SK-N-SH (cell line): ENCODE measurements at regions not wholly inside any gene's neighbourhood (a gene's known extent, or its start where the extent isn't known, plus 50 kb on each side); places are given as distances from the start of the nearest gene placed in this dataset.

Source experiments
- CTCF ChIA-PET: fragments of 300-600, 350-600 bp; formaldehyde crosslinking; extraction: SDS; loops from one replicate; lab custom pipeline; 2021; lab: Yijun Ruan, JAX
- POLR2A ChIA-PET: fragments of 350-600 bp; sonication (Branson Sonifier 250); formaldehyde crosslinking; extraction: SDS; loops from one replicate; lab custom pipeline; 2020; ENCODE audit warnings: antibody characterized with exemption, inconsistent platforms; lab: Yijun Ruan, JAX
- DNase-seq: peaks from one replicate; pipeline ENCODE4 v3.0.0; 2012
- H2AFZ ChIP-seq: fragments of 200-600 bp; sonication (generic); 2 replicates; pipeline ENCODE4 v1.8.1; 2016; ENCODE audit warnings: antibody characterized with exemption, mild to moderate bottlenecking, low read depth
- H3F3A ChIP-seq: fragments of 200-600 bp; sonication (generic); replicated peaks from 2 replicates; pipeline ENCODE3; 2016; ENCODE audit warnings: antibody characterized with exemption, mild to moderate bottlenecking; ENCODE audit not compliant: insufficient read depth
- H3K27ac ChIP-seq, 2 experiments: fragments of 200-500 bp in 1 of 2; fragments of 200-600 bp in 1 of 2; sonication (Bioruptor generic) in 1 of 2; sonication (generic), shearing (Covaris generic) in 1 of 2; 2 replicates each; pipeline versions ENCODE4 v1.5.1 to v1.6.1; 2014 to 2016; ENCODE audit warnings: low read depth in 2 of 2, inconsistent platforms in 1 of 2, low read length in 1 of 2, mild to moderate bottlenecking in 1 of 2, mixed read lengths in 1 of 2
- H3K27me3 ChIP-seq: fragments of 200-600 bp; sonication (generic), shearing (Covaris generic); 2 replicates; pipeline ENCODE4 v1.6.1; 2016; ENCODE audit warnings: mixed run types; ENCODE audit not compliant: insufficient read depth
- H3K36me3 ChIP-seq, 2 experiments: fragments of 200-500 bp in 1 of 2; fragments of 200-600 bp in 1 of 2; sonication (Bioruptor generic) in 1 of 2; sonication (generic) in 1 of 2; replicated peaks in 1 of 2; 2 replicates each; pipeline versions ENCODE3 to v1.5.1; 2014 to 2016; ENCODE audit warnings: low read length in 1 of 2, mild to moderate bottlenecking in 1 of 2; ENCODE audit not compliant: insufficient read depth in 2 of 2, control insufficient read depth in 1 of 2
- H3K4me1 ChIP-seq, 2 experiments: fragments of 200-500 bp in 1 of 2; fragments of 200-600 bp in 1 of 2; sonication (Bioruptor generic) in 1 of 2; sonication (generic), shearing (Covaris generic) in 1 of 2; 2 replicates each; pipeline versions ENCODE4 v1.5.1 to v1.6.1; 2014 to 2016; ENCODE audit warnings: low read depth in 1 of 2, low read length in 1 of 2, mixed run types in 1 of 2; ENCODE audit not compliant: insufficient read depth in 2 of 2, control insufficient read depth in 1 of 2
- H3K4me2 ChIP-seq: fragments of 200-600 bp; sonication (generic), shearing (Covaris generic); 2 replicates; pipeline ENCODE4 v1.6.1; 2017; ENCODE audit warnings: mixed run types
- H3K4me3 ChIP-seq, 2 experiments: fragments of 200-500 bp in 1 of 2; fragments of 200-600 bp in 1 of 2; sonication (Bioruptor generic) in 1 of 2; sonication (generic), shearing (Covaris generic) in 1 of 2; 2 replicates each; pipeline versions ENCODE4 v1.5.1 to v1.8.1; 2014 to 2016; ENCODE audit warnings: low read depth in 2 of 2, inconsistent platforms in 1 of 2, low read length in 1 of 2, mild to moderate bottlenecking in 1 of 2, mixed read lengths in 1 of 2, moderate library complexity in 1 of 2
- H3K79me2 ChIP-seq: fragments of 200-600 bp; sonication (generic); 2 replicates; pipeline ENCODE4 v1.8.1; 2017; ENCODE audit warnings: mild to moderate bottlenecking; ENCODE audit not compliant: insufficient read depth
- H3K9ac ChIP-seq: fragments of 200-600 bp; sonication (generic); 2 replicates; pipeline ENCODE4 v1.6.1; 2017; ENCODE audit warnings: mixed run types
- H3K9me2 ChIP-seq: fragments of 200-600 bp; sonication (generic); 2 replicates; pipeline ENCODE4 v1.6.1; 2017; ENCODE audit warnings: mixed run types
- H3K9me3 ChIP-seq: fragments of 200-600 bp; sonication (generic); 2 replicates; pipeline ENCODE4 v1.6.1; 2017; ENCODE audit warnings: mixed run types, mild to moderate bottlenecking, moderate library complexity
- H4K20me1 ChIP-seq: fragments of 200-600 bp; sonication (generic); 2 replicates; pipeline ENCODE4 v1.6.1; 2017; ENCODE audit warnings: mild to moderate bottlenecking, mixed run types; ENCODE audit not compliant: insufficient read depth
- CTCF ChIP-seq: fragments of 200-600 bp; sonication (generic); IDR thresholded peaks from 2 replicates; pipeline ENCODE4 v1.6.1; 2017; ENCODE audit warnings: antibody characterized with exemption, mild to moderate bottlenecking, moderate library complexity
- ELF1 ChIP-seq: IDR thresholded peaks from 2 replicates; pipeline ENCODE4 v1.4.0; 2012
- FOXJ3 ChIP-seq: sonication (generic); formaldehyde crosslinking; IDR thresholded peaks from 2 replicates; pipeline ENCODE4 v1.5.1; 2020; ENCODE audit warnings: mild to moderate bottlenecking, missing genetic modification reagents
- FOXM1 ChIP-seq: IDR thresholded peaks from 2 replicates; pipeline ENCODE4 v1.4.0; 2012; ENCODE audit warnings: low read depth, mild to moderate bottlenecking
- GABPA ChIP-seq: IDR thresholded peaks from 2 replicates; pipeline ENCODE4 v1.4.0; 2012; ENCODE audit warnings: low read depth, mild to moderate bottlenecking
- IRF3 ChIP-seq: fragments of 150-350 bp; IDR thresholded peaks from 2 replicates; pipeline ENCODE4 v1.6.1; 2016; ENCODE audit warnings: mild to moderate bottlenecking, low read depth, low read length
- JUND ChIP-seq: IDR thresholded peaks from 2 replicates; pipeline ENCODE4 v1.4.0; 2012
- MAX ChIP-seq: IDR thresholded peaks from 2 replicates; pipeline ENCODE4 v1.4.0; 2012; ENCODE audit warnings: low read depth
- MXI1 ChIP-seq: IDR thresholded peaks from 2 replicates; pipeline ENCODE4 v1.6.1; 2012; ENCODE audit warnings: mild to moderate bottlenecking, low read depth, low read length, improper control_type of control experiment
- NRF1 ChIP-seq: IDR thresholded peaks from 2 replicates; pipeline ENCODE4 v1.6.1; 2012; ENCODE audit warnings: low read depth, mild to moderate bottlenecking, low read length
- RCOR1 ChIP-seq: fragments of 150-350 bp; IDR thresholded peaks from 2 replicates; pipeline ENCODE4 v1.6.1; 2017; ENCODE audit warnings: antibody characterized with exemption, low read length
- REST ChIP-seq: IDR thresholded peaks from 2 replicates; pipeline ENCODE4 v1.6.1; 2012; ENCODE audit warnings: mild to moderate bottlenecking, low read depth, low read length, moderate library complexity
- RXRA ChIP-seq: IDR thresholded peaks from 2 replicates; pipeline ENCODE4 v1.4.0; 2012; ENCODE audit warnings: low read depth, mild to moderate bottlenecking, borderline replicate concordance
- TAF1 ChIP-seq: IDR thresholded peaks from 2 replicates; pipeline ENCODE4 v1.6.1; 2012; ENCODE audit warnings: low read depth, mild to moderate bottlenecking, low read length, moderate library complexity, borderline replicate concordance
- TCF12 ChIP-seq: IDR thresholded peaks from 2 replicates; pipeline ENCODE4 v1.4.0; 2012
- YY1 ChIP-seq: IDR thresholded peaks from 2 replicates; pipeline ENCODE4 v1.4.0; 2012; ENCODE audit warnings: low read depth, mild to moderate bottlenecking
- ZBTB33 ChIP-seq: IDR thresholded peaks from 2 replicates; pipeline ENCODE4 v1.4.0; 2012; ENCODE audit warnings: low read depth, borderline replicate concordance
- WGBS: methylation state at CpG from one replicate; pipeline ENCODE4 v1.1.6; 2017; ENCODE audit warnings: low lambda C conversion rate; 5-methylcytosine and 5-hydroxymethylcytosine counted together
- TF ChIP-seq, protein P1 (sequence below): IDR thresholded peaks from 2 replicates; pipeline ENCODE4 v1.4.0; 2012; ENCODE audit warnings: low read depth, borderline replicate concordance
- TF ChIP-seq, protein P2 (sequence below): fragments of 150-350 bp; IDR thresholded peaks from 2 replicates; pipeline ENCODE4 v1.6.1; 2017; ENCODE audit warnings: antibody characterized with exemption, low read length, low read depth, borderline replicate concordance

GRCh38 chr2:47688561-47688960 lies 94.4 kb upstream of the MSH6 start:
- no peaks in the 10 kb centered on the region for H3F3A ChIP-seq
- H3K9me2 ChIP-seq, result no peaks in the 10 kb centered on the region
- no peak overlapping the region for H2AFZ ChIP-seq
- no peak for DNase-seq
- no peak overlapping the region for H3K4me2 ChIP-seq
- 69% methylated on average over 4 of the region's 5 CpGs for WGBS
- H4K20me1 ChIP-seq, result no peaks in the 10 kb centered on the region
- no peak overlapping the region for H3K4me3 ChIP-seq
- peaks cover 3% of the 10 kb centered on the region for H3K9me3 ChIP-seq
- no peaks in the 10 kb centered on the region for H3K4me1 ChIP-seq
- TF ChIP-seq FOXM1 (no peak), REST (no peak), ZBTB33 (no peak), GABPA (no peak), ELF1 (no peak), JUND (no peak), MXI1 (no peak), FOXJ3 (no peak), TAF1 (no peak), YY1 (no peak), RCOR1 (no peak), IRF3 (no peak), CTCF (no peak), NRF1 (no peak), MAX (no peak), RXRA (no peak), TCF12 (no peak)
- TF ChIP-seq, protein P1, sequence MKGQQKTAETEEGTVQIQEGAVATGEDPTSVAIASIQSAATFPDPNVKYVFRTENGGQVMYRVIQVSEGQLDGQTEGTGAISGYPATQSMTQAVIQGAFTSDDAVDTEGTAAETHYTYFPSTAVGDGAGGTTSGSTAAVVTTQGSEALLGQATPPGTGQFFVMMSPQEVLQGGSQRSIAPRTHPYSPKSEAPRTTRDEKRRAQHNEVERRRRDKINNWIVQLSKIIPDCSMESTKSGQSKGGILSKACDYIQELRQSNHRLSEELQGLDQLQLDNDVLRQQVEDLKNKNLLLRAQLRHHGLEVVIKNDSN, result no peak
- TF ChIP-seq, protein P2, sequence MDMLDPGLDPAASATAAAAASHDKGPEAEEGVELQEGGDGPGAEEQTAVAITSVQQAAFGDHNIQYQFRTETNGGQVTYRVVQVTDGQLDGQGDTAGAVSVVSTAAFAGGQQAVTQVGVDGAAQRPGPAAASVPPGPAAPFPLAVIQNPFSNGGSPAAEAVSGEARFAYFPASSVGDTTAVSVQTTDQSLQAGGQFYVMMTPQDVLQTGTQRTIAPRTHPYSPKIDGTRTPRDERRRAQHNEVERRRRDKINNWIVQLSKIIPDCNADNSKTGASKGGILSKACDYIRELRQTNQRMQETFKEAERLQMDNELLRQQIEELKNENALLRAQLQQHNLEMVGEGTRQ, result no peak
- TF ChIP-seq, all 33 proteins: peak for 0
- H3K9ac ChIP-seq, result no peak overlapping the region
- no peaks in the 10 kb centered on the region for H3K79me2 ChIP-seq
- ChIA-PET POLR2A (no interaction called here), CTCF (interaction anchor here (1.0 kb wide), 1 partner anchor 14 kb away, joined by 3 read pairs; no protein-coding TSS in a partner anchor)
- H3K27ac ChIP-seq, result no peak overlapping the region
- no peaks in the 10 kb centered on the region for H3K36me3 ChIP-seq
- no peaks in the 10 kb centered on the region; the same call in 1 of the 2 replicates for H3K27me3 ChIP-seq
